Sigmoid colon (tissue), 4 donors: ENCODE measurements at regions not wholly inside any gene's neighbourhood (a gene's known extent, or its start where the extent isn't known, plus 50 kb on each side); places are given as distances from the start of the nearest gene placed in this dataset.

Experiments used
- EP300 ChIP-seq, 4 donors: sonication (generic); formaldehyde crosslinking; IDR thresholded peaks; one replicate each; pipeline ENCODE4 v1.6.1; 2017; ENCODE audit warnings: antibody characterized with exemption in 4 of 4
- POLR2A ChIP-seq, 2 donors: fragments of 450-650 bp; IDR thresholded peaks; one replicate each; pipeline ENCODE4 v1.6.1; 2016; ENCODE audit warnings: antibody characterized with exemption in 2 of 2, mild to moderate bottlenecking in 2 of 2, moderate library complexity in 2 of 2
- POLR2AphosphoS5 ChIP-seq, 4 donors: sonication (generic); formaldehyde crosslinking; IDR thresholded peaks; one replicate each; pipeline ENCODE4 v1.6.1; 2017; ENCODE audit warnings: antibody characterized with exemption in 4 of 4
- TF ChIP-seq, protein P1 (sequence below), 4 experiments: fragments of 450-650 bp in 3 of 4; fragments of 200-600 bp in 1 of 4; IDR thresholded peaks; one replicate each; pipeline ENCODE4 v1.5.1; 2016 to 2019; ENCODE audit warnings: antibody characterized with exemption in 4 of 4, mild to moderate bottlenecking in 3 of 4, moderate library complexity in 2 of 4

DNA sequence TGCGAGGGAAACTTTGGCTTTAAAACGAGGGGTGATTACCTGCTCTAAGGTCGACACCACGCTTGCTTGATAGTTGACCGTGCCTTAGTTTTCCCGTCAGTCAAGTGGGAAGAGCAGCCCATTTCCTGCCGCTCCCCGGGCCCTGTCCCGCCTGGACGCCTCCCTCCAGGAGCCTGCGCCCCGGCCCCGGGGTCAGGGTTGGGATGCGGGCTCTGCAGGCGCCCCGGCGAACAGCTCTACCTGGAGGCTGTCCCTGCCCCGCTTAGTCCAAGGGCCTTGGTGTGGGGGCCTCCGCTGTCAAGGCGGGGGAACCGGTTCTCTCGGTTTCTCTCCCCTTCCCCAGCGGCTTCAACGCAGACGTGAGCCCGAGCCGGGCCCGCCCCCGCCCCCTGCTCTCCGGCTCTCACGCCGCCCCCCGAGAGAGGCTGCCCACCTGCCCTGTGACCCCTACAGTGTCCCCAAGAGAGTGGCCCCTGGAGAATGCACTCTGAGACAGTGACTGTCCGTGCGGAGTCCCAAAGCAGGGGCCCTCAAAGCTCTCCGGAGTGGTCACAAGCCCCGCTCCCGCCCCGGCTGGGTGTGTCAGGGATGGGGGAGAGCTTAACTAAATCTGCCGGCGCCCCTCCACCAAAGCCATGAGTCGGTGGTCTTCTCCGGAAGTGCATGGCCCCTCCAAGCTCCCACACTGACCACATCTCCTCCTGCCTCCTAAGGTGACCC, 117.4 kb upstream of the SMURF2 start:
- TF ChIP-seq, protein P1, sequence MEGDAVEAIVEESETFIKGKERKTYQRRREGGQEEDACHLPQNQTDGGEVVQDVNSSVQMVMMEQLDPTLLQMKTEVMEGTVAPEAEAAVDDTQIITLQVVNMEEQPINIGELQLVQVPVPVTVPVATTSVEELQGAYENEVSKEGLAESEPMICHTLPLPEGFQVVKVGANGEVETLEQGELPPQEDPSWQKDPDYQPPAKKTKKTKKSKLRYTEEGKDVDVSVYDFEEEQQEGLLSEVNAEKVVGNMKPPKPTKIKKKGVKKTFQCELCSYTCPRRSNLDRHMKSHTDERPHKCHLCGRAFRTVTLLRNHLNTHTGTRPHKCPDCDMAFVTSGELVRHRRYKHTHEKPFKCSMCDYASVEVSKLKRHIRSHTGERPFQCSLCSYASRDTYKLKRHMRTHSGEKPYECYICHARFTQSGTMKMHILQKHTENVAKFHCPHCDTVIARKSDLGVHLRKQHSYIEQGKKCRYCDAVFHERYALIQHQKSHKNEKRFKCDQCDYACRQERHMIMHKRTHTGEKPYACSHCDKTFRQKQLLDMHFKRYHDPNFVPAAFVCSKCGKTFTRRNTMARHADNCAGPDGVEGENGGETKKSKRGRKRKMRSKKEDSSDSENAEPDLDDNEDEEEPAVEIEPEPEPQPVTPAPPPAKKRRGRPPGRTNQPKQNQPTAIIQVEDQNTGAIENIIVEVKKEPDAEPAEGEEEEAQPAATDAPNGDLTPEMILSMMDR (IDR thresholded peaks at IDR 0.05), result no peak
- TF ChIP-seq POLR2AphosphoS5 (IDR thresholded peaks at IDR 0.05), result no peak
- TF ChIP-seq EP300 (IDR thresholded peaks at IDR 0.05), result no peak
- no peak for TF ChIP-seq POLR2A (IDR thresholded peaks at IDR 0.05)
